A673 (cell line): ENCODE measurements at regions not wholly inside any gene's neighbourhood (a gene's known extent, or its start where the extent isn't known, plus 50 kb on each side); places are given as distances from the start of the nearest gene placed in this dataset.
"Not testable (repeated sequence)": the region's sequence is repeated elsewhere in the genome, so short reads cannot be mapped to it uniquely, and the experiment has no call there.

Source experiments
- BruUV-seq: library from RNA; stranded (reverse); fragments of 400-500 nt; replicated peaks from 2 replicates; lab custom pipeline; 2021; lab: Mats Ljungman, UMichigan
- CTCF ChIA-PET: fragments of 300-600 bp; sonication (Branson Sonifier 250); formaldehyde crosslinking; loops from one replicate; lab custom pipeline; 2022; ENCODE audit warnings: antibody characterized with exemption; lab: Charles Lee
- POLR2A ChIA-PET: fragments of 300-600 bp; sonication (Branson Sonifier 250); formaldehyde crosslinking; loops from one replicate; lab custom pipeline; 2022; ENCODE audit warnings: antibody characterized with exemption; ENCODE audit not compliant: low non-redundant PET; lab: Charles Lee
- DNase-seq: peaks from one replicate; pipeline ENCODE4 v3.0.0-alpha.2; 2015; ENCODE audit warnings: low spot score
- H3K27ac ChIP-seq: fragments of 200-600 bp; sonication (generic); 2 replicates; pipeline ENCODE4 v1.5.1; 2016; ENCODE audit warnings: mixed run types, low read depth, mild to moderate bottlenecking, mixed read lengths, antibody characterized with exemption, low read length; ENCODE audit not compliant: poor library complexity, severe bottlenecking
- H3K27me3 ChIP-seq: fragments of 200-600 bp; sonication (generic); replicated peaks from 2 replicates; pipeline ENCODE4 v1.6.1; 2017; ENCODE audit warnings: mixed run types, low read depth, mild to moderate bottlenecking, mixed read lengths, antibody characterized with exemption, low read length; ENCODE audit not compliant: insufficient read depth, poor library complexity
- H3K36me3 ChIP-seq: fragments of 200-600 bp; sonication (generic); 2 replicates; pipeline ENCODE4 v1.6.1; 2016; ENCODE audit warnings: mixed run types, mild to moderate bottlenecking, mixed read lengths, antibody characterized with exemption, low read length; ENCODE audit not compliant: insufficient read depth, poor library complexity, severe bottlenecking
- H3K4me1 ChIP-seq: fragments of 200-600 bp; sonication (generic); 2 replicates; pipeline ENCODE4 v1.6.1; 2017; ENCODE audit warnings: mixed run types, mild to moderate bottlenecking, mixed read lengths, antibody characterized with exemption, low read length; ENCODE audit not compliant: insufficient read depth, poor library complexity, severe bottlenecking
- H3K4me3 ChIP-seq: fragments of 200-600 bp; sonication (generic); 2 replicates; pipeline ENCODE4 v1.5.1; 2016; ENCODE audit warnings: low read depth, mixed run types, mild to moderate bottlenecking, mixed read lengths, low read length; ENCODE audit not compliant: poor library complexity, severe bottlenecking
- H3K9me3 ChIP-seq: fragments of 200-600 bp; sonication (generic); 2 replicates; pipeline ENCODE4 v1.6.1; 2016; ENCODE audit warnings: mixed run types, low read depth, mild to moderate bottlenecking, mixed read lengths, antibody characterized with exemption, low read length; ENCODE audit not compliant: poor library complexity, severe bottlenecking
- intact Hi-C: fragments of 100-400 bp; cut with micrococcal nuclease; formaldehyde crosslinking; loops from one replicate; pipeline ENCODE4 v1.10.0; 2022; ENCODE audit not compliant: unreplicated experiment

GRCh38 chr2:111439237-111439636 lies 318.5 kb downstream of the BCL2L11 start:
- POLR2A ChIA-PET, H3K9me3 ChIP-seq, H3K4me1 ChIP-seq, BruUV-seq, intact Hi-C loops, CTCF ChIA-PET, H3K27me3 ChIP-seq, DNase-seq, H3K4me3 ChIP-seq, H3K36me3 ChIP-seq, H3K27ac ChIP-seq: not testable (repeated sequence)

DNA sequence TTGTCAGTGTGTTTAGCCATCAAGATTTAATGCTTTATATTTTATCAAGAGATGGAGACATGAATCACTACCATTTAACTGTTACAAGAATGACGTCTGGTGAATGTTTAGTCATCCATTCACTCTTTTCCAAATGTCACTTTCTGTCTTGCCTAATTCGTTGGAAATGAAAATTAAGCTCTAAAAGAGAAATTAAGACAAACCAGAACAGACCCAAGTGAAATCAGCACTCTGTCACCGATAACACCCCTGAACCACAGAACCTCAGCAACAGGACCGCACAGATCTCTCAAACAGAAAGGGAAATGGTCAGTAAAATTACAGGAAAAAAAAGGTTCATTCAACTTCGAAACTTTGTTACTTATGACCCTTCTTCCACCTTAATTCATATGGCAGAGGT lies 320.9 kb downstream of the BCL2L11 start:
- POLR2A ChIA-PET, DNase-seq, H3K36me3 ChIP-seq, H3K9me3 ChIP-seq, intact Hi-C loops, H3K27ac ChIP-seq, H3K4me3 ChIP-seq, BruUV-seq, CTCF ChIA-PET, H3K4me1 ChIP-seq, H3K27me3 ChIP-seq: not testable (repeated sequence)

DNA sequence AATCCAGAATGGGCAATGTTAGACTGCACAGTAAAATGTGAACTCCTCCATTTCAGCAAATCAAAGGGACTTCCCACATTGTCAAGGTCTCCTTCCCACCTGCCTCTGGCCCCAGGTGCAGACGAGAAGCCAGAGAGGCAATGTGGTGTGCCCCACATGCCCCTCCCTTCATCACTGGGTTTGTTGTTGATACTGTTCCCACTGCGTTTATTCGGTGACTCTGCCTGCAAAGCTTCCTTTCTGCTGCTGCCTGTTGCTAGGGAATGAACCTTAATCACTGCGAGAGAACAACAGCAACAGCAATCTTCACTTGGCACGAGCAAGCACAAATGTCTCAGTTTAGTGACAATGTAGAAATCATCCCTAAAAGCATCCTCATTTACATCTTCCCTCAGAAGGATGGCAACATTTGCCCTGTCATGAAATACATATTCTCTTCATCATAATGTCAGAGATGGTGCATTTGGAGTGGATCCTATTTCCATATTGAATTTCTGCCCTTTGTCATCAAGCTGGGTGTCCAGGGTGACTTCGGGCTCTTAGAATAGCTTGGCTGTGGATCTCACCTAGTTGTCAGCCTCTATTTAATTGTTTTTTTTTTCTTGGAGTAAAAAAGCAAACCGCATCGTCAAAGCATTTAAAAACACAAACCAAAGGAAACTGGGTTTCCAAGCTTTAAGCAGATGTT lies 322.2 kb downstream of the BCL2L11 start:
- POLR2A ChIA-PET, CTCF ChIA-PET: not testable (repeated sequence)

GRCh38 chr2:111444516-111444915 lies 323.8 kb downstream of the BCL2L11 start:
- H3K4me3 ChIP-seq, CTCF ChIA-PET, POLR2A ChIA-PET, H3K9me3 ChIP-seq, intact Hi-C loops, H3K27me3 ChIP-seq, BruUV-seq, H3K4me1 ChIP-seq, H3K36me3 ChIP-seq, H3K27ac ChIP-seq, DNase-seq: not testable (repeated sequence)

More for the DNA sequence above, 322.2 kb downstream of the BCL2L11 start:
- intact Hi-C loops, BruUV-seq, H3K36me3 ChIP-seq, H3K9me3 ChIP-seq, H3K27me3 ChIP-seq, DNase-seq, H3K27ac ChIP-seq, H3K4me1 ChIP-seq, H3K4me3 ChIP-seq: not testable (repeated sequence)

DNA sequence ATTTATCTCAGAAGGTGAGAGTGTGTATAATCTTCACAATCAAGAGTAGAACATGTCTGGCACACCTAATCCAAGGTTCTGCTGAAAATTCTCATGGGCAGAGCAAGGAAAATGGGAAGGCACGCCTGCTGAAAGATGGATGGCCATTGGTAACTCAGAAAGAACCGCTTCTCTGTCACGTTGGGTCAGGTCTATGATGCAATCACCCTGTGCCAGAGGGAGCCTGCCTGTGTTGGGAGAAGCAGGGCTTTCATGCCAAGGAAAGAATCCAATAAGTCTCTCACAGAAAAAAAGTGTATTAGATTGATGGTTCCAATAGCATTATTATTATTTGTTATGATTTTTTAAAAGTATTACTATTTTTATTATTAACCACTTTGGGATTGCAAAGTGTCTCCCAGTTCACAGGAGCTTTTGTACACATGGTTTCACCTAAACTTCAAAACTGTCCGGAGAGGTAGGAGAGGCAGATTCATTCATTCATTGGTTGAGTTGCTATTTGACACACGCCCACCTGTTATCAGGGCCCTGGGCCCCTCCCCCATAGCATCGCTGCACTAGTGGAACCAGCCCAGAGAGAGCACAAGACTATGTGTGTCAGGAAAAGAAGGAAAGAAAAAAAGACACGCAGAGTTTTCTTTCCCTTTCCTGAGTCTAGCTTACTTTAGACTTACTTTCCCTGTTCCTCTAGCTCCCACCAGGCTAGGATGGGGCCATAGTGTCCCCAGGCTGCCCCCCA lies 324.6 kb downstream of the BCL2L11 start:
- POLR2A ChIA-PET, CTCF ChIA-PET: not testable (repeated sequence)

DNA sequence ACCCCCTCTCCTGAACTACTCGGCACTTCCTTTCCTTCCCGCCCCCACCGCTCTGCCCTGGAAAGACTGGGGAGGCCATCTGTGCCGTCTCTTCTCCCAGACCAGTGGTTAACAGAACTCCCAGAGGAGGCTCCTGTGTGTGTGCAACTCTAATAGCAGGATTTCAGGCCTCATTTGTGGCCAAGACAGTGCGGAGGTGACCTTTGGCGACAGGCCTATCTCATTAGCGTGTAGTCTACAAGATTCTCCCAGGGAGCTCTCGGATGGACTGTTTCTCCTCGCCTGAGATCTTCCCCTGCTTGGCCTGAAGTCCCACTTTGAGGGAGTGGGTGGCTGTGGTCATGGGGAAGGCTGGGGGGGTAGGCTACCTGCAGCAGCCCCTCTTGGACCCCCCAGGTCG lies 325.2 kb downstream of the BCL2L11 start:
- CTCF ChIA-PET, H3K4me1 ChIP-seq, H3K27ac ChIP-seq, H3K9me3 ChIP-seq, H3K4me3 ChIP-seq, H3K36me3 ChIP-seq, BruUV-seq, POLR2A ChIA-PET, intact Hi-C loops, H3K27me3 ChIP-seq, DNase-seq: not testable (repeated sequence)

More for the DNA sequence above, 324.6 kb downstream of the BCL2L11 start:
- H3K9me3 ChIP-seq, H3K27me3 ChIP-seq, DNase-seq, intact Hi-C loops, BruUV-seq, H3K36me3 ChIP-seq, H3K27ac ChIP-seq, H3K4me1 ChIP-seq, H3K4me3 ChIP-seq: not testable (repeated sequence)
